OCI-LY7 (cell line): ENCODE measurements at regions not wholly inside any gene's neighbourhood (a gene's known extent, or its start where the extent isn't known, plus 50 kb on each side); places are given as distances from the start of the nearest gene placed in this dataset.

Experiments used
- EZH2phosphoT487 ChIP-seq: fragments of 200-600 bp; sonication (generic); IDR thresholded peaks from 2 replicates; pipeline ENCODE4 v1.6.1; 2018; ENCODE audit warnings: low read depth, borderline replicate concordance, mild to moderate bottlenecking, mixed run types, antibody characterized with exemption, low read length, moderate library complexity, mixed read lengths
- TF ChIP-seq, protein P1 (sequence below): fragments of 200-600 bp; sonication (generic); conservative IDR thresholded peaks from 2 replicates; pipeline ENCODE4 v1.5.1; 2014; ENCODE audit warnings: mild to moderate bottlenecking, antibody characterized with exemption, low read length, moderate library complexity, mixed read lengths

DNA sequence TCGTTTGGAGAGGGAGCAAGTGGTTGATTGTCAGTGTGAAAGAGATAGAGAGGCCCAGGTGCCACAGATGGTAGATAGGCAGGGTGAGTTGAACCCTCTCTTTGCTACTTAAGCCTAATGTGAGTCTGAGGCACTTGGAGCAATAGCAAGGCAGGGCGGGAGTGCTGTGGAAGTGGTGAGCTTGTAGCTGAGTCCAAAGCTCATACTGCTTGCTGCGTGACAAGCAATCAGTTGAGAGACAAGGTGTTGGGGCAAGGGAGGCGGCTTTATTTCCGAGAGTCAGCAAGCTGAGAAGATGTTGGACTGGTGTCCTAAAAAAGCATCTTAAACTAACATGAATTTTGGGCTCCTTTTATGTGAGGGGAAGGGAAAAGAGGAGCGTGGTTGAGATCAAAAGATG lies 112.9 kb upstream of the ZKSCAN2 start:
- TF ChIP-seq, protein P1, sequence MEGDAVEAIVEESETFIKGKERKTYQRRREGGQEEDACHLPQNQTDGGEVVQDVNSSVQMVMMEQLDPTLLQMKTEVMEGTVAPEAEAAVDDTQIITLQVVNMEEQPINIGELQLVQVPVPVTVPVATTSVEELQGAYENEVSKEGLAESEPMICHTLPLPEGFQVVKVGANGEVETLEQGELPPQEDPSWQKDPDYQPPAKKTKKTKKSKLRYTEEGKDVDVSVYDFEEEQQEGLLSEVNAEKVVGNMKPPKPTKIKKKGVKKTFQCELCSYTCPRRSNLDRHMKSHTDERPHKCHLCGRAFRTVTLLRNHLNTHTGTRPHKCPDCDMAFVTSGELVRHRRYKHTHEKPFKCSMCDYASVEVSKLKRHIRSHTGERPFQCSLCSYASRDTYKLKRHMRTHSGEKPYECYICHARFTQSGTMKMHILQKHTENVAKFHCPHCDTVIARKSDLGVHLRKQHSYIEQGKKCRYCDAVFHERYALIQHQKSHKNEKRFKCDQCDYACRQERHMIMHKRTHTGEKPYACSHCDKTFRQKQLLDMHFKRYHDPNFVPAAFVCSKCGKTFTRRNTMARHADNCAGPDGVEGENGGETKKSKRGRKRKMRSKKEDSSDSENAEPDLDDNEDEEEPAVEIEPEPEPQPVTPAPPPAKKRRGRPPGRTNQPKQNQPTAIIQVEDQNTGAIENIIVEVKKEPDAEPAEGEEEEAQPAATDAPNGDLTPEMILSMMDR: no peak
- no peak for TF ChIP-seq EZH2phosphoT487
